ENCODE measurements at regions not wholly inside any gene's neighbourhood (a gene's known extent, or its start where the extent isn't known, plus 50 kb on each side); places are given as distances from the start of the nearest gene placed in this dataset.

DNA sequence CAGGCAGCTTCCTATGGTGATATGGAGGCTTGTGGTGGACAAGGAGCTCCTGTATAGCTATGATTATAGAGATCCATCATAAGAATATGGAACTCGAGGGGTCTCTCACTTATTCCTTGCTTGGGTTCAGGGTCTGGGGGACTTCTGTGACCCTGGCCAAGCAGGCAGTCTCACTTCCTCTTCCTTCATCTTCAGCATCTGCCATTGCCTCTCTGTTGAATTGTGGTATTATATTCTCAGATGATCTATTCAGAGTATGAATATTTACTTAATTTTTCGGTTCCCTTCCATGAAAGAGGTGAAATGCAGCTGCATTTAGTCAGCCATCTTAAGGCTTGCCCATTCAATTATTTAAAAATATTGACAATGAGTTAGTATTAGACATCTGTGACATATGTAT is 292.9 kb downstream of the SPIN4 start:
- TF ChIP-seq, protein P1, sequence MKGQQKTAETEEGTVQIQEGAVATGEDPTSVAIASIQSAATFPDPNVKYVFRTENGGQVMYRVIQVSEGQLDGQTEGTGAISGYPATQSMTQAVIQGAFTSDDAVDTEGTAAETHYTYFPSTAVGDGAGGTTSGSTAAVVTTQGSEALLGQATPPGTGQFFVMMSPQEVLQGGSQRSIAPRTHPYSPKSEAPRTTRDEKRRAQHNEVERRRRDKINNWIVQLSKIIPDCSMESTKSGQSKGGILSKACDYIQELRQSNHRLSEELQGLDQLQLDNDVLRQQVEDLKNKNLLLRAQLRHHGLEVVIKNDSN (IDR thresholded peaks at IDR 0.05): no peak
- TF ChIP-seq, protein P2, sequence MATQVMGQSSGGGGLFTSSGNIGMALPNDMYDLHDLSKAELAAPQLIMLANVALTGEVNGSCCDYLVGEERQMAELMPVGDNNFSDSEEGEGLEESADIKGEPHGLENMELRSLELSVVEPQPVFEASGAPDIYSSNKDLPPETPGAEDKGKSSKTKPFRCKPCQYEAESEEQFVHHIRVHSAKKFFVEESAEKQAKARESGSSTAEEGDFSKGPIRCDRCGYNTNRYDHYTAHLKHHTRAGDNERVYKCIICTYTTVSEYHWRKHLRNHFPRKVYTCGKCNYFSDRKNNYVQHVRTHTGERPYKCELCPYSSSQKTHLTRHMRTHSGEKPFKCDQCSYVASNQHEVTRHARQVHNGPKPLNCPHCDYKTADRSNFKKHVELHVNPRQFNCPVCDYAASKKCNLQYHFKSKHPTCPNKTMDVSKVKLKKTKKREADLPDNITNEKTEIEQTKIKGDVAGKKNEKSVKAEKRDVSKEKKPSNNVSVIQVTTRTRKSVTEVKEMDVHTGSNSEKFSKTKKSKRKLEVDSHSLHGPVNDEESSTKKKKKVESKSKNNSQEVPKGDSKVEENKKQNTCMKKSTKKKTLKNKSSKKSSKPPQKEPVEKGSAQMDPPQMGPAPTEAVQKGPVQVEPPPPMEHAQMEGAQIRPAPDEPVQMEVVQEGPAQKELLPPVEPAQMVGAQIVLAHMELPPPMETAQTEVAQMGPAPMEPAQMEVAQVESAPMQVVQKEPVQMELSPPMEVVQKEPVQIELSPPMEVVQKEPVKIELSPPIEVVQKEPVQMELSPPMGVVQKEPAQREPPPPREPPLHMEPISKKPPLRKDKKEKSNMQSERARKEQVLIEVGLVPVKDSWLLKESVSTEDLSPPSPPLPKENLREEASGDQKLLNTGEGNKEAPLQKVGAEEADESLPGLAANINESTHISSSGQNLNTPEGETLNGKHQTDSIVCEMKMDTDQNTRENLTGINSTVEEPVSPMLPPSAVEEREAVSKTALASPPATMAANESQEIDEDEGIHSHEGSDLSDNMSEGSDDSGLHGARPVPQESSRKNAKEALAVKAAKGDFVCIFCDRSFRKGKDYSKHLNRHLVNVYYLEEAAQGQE (IDR thresholded peaks at IDR 0.05; ENCODE audit: low read depth): no peak
- TF ChIP-seq EGR1 (IDR thresholded peaks at IDR 0.05) (no peak), CREB1 (IDR thresholded peaks at IDR 0.05; ENCODE audit: low read depth) (no peak), EP300 (IDR thresholded peaks at IDR 0.05; ENCODE audit: borderline replicate concordance) (no peak), YY1 (IDR thresholded peaks at IDR 0.05; ENCODE audit: low read depth) (no peak), RAD21 (IDR thresholded peaks at IDR 0.05; ENCODE audit: low read depth) (no peak)

DNA sequence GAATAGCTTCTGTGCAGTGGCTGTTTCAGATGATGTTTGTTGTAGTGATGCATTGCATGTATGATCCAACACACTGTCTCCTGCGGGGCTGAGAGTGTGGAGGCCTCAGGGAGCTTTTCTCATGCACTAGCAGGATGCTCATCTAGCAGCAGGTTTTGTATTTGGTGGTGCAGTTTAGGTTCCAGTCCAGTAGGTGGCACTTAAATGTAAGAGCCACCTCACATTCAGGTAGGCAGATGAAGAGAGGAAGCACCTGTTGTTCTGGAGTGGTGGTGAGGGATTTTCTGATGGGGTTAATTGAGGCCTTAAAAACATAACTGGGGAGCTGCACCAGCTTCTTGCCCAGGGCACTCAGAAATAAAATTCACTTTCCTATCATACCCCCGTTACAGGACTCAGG is 300.9 kb downstream of the SPIN4 start:
- TF ChIP-seq RAD21 (IDR thresholded peaks at IDR 0.05; ENCODE audit: low read depth): peak; percentile 14; the same call in 1 of the 2 replicates
- no peak for TF ChIP-seq TAF1 (IDR thresholded peaks at IDR 0.05; ENCODE audit: low read depth)
- TF ChIP-seq EP300 (IDR thresholded peaks at IDR 0.05; ENCODE audit: borderline replicate concordance): no peak
- no peak for TF ChIP-seq YY1 (IDR thresholded peaks at IDR 0.05; ENCODE audit: low read depth)
- TF ChIP-seq, protein P2 (IDR thresholded peaks at IDR 0.05; ENCODE audit: low read depth): no peak

DNA sequence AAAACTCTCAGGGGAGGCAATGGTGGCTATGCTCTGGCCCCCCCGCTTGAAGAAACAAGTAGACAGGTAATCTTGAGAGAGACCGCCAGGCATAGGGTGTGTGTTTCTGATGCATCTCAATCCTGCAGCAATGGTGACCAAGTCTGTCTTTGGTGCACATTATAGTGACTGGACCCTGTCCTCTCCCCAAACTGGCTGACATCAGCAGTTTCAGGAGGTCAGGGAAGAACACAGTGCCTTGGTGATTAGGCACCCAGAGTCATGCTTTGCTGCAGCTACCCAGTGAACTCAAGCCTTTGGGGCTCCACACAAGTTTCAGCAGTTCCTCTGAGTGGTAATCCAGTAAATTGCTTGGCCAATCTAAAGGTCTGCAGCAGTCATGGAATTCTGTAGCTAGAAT is 318.3 kb downstream of the SPIN4 start:
- TF ChIP-seq TAF1 (IDR thresholded peaks at IDR 0.05; ENCODE audit: low read depth) (no peak), FOXM1 (IDR thresholded peaks at IDR 0.05; ENCODE audit: borderline replicate concordance, low read depth) (no peak), YY1 (IDR thresholded peaks at IDR 0.05; ENCODE audit: low read depth) (no peak), RAD21 (IDR thresholded peaks at IDR 0.05; ENCODE audit: low read depth) (no peak), NFIC (IDR thresholded peaks at IDR 0.05) (no peak), EGR1 (IDR thresholded peaks at IDR 0.05) (no peak), EP300 (IDR thresholded peaks at IDR 0.05; ENCODE audit: borderline replicate concordance) (no peak), CEBPB (IDR thresholded peaks at IDR 0.05) (no peak), TCF12 (IDR thresholded peaks at IDR 0.05; ENCODE audit: low read depth) (no peak), TEAD4 (IDR thresholded peaks at IDR 0.05) (no peak), CREB1 (IDR thresholded peaks at IDR 0.05; ENCODE audit: low read depth) (no peak)
- TF ChIP-seq, protein P1 (IDR thresholded peaks at IDR 0.05): no peak
- TF ChIP-seq, protein P2 (IDR thresholded peaks at IDR 0.05; ENCODE audit: low read depth): no peak

DNA sequence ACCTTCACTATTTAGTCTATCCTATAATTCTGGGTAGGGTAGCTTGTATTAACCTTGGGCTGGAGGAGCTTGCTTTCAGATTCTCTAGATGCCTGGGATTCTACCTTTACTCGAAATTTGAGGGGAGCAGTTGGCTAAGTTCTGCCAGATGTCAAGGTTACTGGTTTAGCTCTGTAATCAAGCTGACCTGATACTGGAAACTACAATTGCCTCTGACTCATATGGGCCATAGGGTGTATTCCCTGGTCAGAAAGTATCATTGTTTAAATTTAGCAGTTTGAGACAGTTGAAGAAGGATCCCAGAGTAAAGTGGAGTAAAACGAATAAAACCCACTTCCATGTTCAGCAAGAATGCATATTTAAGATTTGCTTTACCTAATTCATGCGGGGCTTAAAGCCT is 337.6 kb downstream of the SPIN4 start:
- TF ChIP-seq TAF1 (IDR thresholded peaks at IDR 0.05; ENCODE audit: low read depth) (no peak), EP300 (IDR thresholded peaks at IDR 0.05; ENCODE audit: borderline replicate concordance) (no peak), RAD21 (IDR thresholded peaks at IDR 0.05; ENCODE audit: low read depth) (no peak), TEAD4 (IDR thresholded peaks at IDR 0.05) (no peak), CREB1 (IDR thresholded peaks at IDR 0.05; ENCODE audit: low read depth) (no peak), ZBTB7A (IDR thresholded peaks at IDR 0.05; ENCODE audit: low read depth) (no peak), YY1 (IDR thresholded peaks at IDR 0.05; ENCODE audit: low read depth) (no peak), NFIC (IDR thresholded peaks at IDR 0.05) (no peak)
- TF ChIP-seq, protein P1 (IDR thresholded peaks at IDR 0.05): no peak
- TF ChIP-seq, protein P2 (IDR thresholded peaks at IDR 0.05; ENCODE audit: low read depth): no peak

Measured in Ishikawa (cell line).